ENCODE measurements at regions not wholly inside any gene's neighbourhood (a gene's known extent, or its start where the extent isn't known, plus 50 kb on each side); places are given as distances from the start of the nearest gene placed in this dataset.

DNA sequence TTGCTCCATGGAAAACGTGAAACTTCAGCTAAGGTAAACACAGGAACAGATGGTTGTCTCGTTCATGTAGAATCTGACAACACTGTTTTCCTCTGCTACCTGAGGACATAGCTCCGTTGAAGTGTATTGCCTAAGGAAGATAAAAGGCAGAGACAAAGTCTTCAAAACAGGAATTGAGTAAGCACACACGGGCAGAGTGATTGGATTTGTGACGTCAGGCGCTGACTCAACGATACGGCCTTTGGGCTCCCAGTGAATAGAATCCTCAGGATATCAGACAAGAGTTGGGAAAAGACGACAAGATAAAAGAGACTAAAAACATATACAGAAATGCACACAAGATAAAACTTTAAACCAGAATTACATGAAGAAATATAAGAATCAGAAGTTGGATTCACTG is 787.1 kb upstream of the CTNND2 start:
- DNase-seq, result no peak
- Mint-ChIP-seq H3K27me3 (no peaks in the 10 kb centered on the region), H3K4me1 (no peaks in the 10 kb centered on the region), H3K4me3 (no peak overlapping the region), H3K9me3 (peaks cover 7% of the 10 kb centered on the region), H3K27ac (no peak overlapping the region), H3K36me3 (ENCODE audit: low read depth) (no peaks in the 10 kb centered on the region)
- intact Hi-C loops (cut with micrococcal nuclease), result no loop called here
- ATAC-seq (ENCODE audit: low read depth), result no peak
- CTCF ChIA-PET, result no interaction called here
- TF ChIP-seq, protein P1, sequence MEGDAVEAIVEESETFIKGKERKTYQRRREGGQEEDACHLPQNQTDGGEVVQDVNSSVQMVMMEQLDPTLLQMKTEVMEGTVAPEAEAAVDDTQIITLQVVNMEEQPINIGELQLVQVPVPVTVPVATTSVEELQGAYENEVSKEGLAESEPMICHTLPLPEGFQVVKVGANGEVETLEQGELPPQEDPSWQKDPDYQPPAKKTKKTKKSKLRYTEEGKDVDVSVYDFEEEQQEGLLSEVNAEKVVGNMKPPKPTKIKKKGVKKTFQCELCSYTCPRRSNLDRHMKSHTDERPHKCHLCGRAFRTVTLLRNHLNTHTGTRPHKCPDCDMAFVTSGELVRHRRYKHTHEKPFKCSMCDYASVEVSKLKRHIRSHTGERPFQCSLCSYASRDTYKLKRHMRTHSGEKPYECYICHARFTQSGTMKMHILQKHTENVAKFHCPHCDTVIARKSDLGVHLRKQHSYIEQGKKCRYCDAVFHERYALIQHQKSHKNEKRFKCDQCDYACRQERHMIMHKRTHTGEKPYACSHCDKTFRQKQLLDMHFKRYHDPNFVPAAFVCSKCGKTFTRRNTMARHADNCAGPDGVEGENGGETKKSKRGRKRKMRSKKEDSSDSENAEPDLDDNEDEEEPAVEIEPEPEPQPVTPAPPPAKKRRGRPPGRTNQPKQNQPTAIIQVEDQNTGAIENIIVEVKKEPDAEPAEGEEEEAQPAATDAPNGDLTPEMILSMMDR (IDR thresholded peaks at IDR 0.05), result no peak
- POLR2A ChIA-PET, result no interaction called here

DNA sequence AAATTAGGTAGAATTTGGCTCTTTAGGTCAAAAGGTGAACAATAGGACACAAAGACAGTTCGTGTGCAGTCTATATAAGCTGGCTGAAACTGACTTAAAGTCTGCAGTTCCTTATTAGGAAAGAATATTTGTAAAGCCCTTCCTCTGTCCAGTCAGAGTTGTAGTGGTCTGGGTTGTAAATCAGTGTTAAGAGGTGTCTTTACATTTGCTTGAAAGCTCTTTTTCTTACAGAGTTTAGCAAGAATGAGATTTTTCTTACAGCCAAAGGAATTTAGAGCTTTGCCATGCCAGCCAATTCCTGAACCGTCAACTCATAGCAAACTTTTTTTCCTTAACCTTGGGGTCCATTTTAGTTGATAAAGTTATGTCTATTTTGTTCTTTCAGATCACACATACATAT is 786.1 kb upstream of the CTNND2 start:
- CTCF ChIA-PET, result no interaction called here
- Mint-ChIP-seq H3K4me3 (no peak overlapping the region), H3K27me3 (no peaks in the 10 kb centered on the region), H3K4me1 (no peaks in the 10 kb centered on the region), H3K9me3 (peaks cover 7% of the 10 kb centered on the region), H3K27ac (no peak overlapping the region), H3K36me3 (ENCODE audit: low read depth) (no peaks in the 10 kb centered on the region)
- POLR2A ChIA-PET, result no interaction called here
- ATAC-seq (ENCODE audit: low read depth) (no peak), DNase-seq (no peak)
- intact Hi-C loops (cut with micrococcal nuclease), result no loop called here
- TF ChIP-seq, protein P1 (IDR thresholded peaks at IDR 0.05), result no peak

DNA sequence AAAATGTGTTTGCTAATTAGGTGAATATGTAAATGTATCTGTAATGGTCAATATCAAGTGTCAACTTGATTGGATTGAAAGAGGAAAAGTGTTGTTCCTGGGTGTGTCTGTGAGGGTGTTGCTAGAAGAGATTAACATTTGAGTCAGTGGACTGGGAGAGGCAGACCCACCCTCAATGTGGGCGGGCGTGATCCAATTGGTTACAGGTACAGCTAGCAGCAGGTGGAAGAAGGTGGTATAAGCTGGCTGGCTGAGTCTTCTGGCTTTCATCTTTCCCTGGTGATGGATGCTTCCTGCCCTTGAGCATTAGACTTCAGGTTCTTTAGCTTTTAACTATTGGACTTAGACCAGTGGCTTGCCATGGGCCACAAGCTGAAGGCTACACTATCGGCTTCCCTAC is 779.0 kb upstream of the CTNND2 start:
- Mint-ChIP-seq H3K27me3 (no peaks in the 10 kb centered on the region), H3K36me3 (ENCODE audit: low read depth) (no peaks in the 10 kb centered on the region), H3K9me3 (no peaks in the 10 kb centered on the region), H3K4me1 (no peaks in the 10 kb centered on the region), H3K27ac (no peak overlapping the region), H3K4me3 (no peak overlapping the region)
- POLR2A ChIA-PET, result no interaction called here
- no peak for DNase-seq
- ATAC-seq (ENCODE audit: low read depth), result no peak
- CTCF ChIA-PET, result no interaction called here
- TF ChIP-seq, protein P1 (IDR thresholded peaks at IDR 0.05), result no peak
- intact Hi-C loops (cut with micrococcal nuclease), result no loop called here

DNA sequence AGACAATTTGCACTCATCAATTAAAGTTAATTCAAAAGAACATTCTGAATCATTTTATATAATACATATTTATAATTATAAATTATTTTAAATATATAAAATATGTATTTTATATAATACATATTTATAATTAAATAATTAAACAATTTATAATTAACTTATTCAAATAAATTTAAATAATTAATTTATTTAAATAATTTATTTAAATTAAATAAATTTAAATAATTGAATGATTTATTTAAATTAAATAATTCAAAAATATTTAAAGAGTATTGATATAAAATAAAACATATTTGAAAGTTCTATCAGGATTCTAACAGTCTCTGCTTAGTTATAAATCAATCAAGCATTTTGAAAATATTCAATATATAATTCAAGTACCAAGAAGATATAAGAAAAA is 775.5 kb upstream of the CTNND2 start:
- ATAC-seq (ENCODE audit: low read depth), result no peak
- CTCF ChIA-PET, result no interaction called here
- TF ChIP-seq, protein P1 (IDR thresholded peaks at IDR 0.05), result no peak

DNA sequence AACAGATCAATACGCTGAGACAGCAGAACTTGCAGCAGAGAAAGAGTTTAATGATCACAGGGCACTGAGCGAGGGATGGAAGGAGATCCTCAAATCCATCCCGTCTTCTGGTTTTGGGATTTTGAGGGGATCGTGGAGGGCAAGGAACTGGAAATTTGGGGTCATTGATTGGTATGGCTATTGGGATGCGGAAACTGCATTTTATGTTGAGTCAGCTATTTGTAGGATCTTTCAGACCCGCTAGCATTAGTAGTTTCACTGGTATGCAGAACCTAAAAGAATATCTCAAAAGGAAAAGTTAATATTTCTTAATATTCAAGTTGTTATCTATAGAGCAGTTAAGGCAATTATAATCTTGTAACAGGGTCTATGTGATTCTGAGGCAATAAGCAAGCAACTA is 771.7 kb upstream of the CTNND2 start:
- TF ChIP-seq, protein P1 (IDR thresholded peaks at IDR 0.05), result no peak
- peaks cover 2% of the 10 kb centered on the region for H3K9me3 Mint-ChIP-seq
- H3K27me3 Mint-ChIP-seq, result no peaks in the 10 kb centered on the region
- DNase-seq (no peak), ATAC-seq (ENCODE audit: low read depth) (no peak)
- no peaks in the 10 kb centered on the region for H3K4me1 Mint-ChIP-seq
- intact Hi-C loops (cut with micrococcal nuclease), result no loop called here
- ChIA-PET CTCF (no interaction called here), POLR2A (no interaction called here)
- H3K4me3 Mint-ChIP-seq, result no peak overlapping the region
- H3K36me3 Mint-ChIP-seq (ENCODE audit: low read depth), result no peaks in the 10 kb centered on the region
- H3K27ac Mint-ChIP-seq, result no peak overlapping the region

More for the DNA sequence above, 775.5 kb upstream of the CTNND2 start:
- peaks cover 2% of the 10 kb centered on the region for H3K9me3 Mint-ChIP-seq
- H3K4me3 Mint-ChIP-seq, result no peak overlapping the region
- H3K27me3 Mint-ChIP-seq, result no peaks in the 10 kb centered on the region
- H3K4me1 Mint-ChIP-seq, result no peaks in the 10 kb centered on the region
- intact Hi-C loops (cut with micrococcal nuclease), result no loop called here
- H3K36me3 Mint-ChIP-seq (ENCODE audit: low read depth), result no peaks in the 10 kb centered on the region
- H3K27ac Mint-ChIP-seq, result no peak overlapping the region
- DNase-seq, result no peak
- POLR2A ChIA-PET, result no interaction called here

All from activated B cell treated with CpG ODN at 0.5 μM for 24 hours (primary cell).